Astrocyte (in vitro differentiated cells and primary cell): ENCODE measurements at regions not wholly inside any gene's neighbourhood (a gene's known extent, or its start where the extent isn't known, plus 50 kb on each side); places are given as distances from the start of the nearest gene placed in this dataset.

Experiments used
- EZH2 ChIP-seq: IDR thresholded peaks from 2 replicates; pipeline ENCODE4 v1.6.1; 2012; ENCODE audit warnings: mild to moderate bottlenecking, low read length, inconsistent platforms; ENCODE audit not compliant: insufficient read depth
- TF ChIP-seq, protein P1 (sequence below): IDR thresholded peaks from 2 replicates; pipeline ENCODE4 v1.5.1; 2011; ENCODE audit warnings: low read depth, mild to moderate bottlenecking, inconsistent platforms, low read length, moderate library complexity; ENCODE audit not compliant: insufficient read depth

DNA sequence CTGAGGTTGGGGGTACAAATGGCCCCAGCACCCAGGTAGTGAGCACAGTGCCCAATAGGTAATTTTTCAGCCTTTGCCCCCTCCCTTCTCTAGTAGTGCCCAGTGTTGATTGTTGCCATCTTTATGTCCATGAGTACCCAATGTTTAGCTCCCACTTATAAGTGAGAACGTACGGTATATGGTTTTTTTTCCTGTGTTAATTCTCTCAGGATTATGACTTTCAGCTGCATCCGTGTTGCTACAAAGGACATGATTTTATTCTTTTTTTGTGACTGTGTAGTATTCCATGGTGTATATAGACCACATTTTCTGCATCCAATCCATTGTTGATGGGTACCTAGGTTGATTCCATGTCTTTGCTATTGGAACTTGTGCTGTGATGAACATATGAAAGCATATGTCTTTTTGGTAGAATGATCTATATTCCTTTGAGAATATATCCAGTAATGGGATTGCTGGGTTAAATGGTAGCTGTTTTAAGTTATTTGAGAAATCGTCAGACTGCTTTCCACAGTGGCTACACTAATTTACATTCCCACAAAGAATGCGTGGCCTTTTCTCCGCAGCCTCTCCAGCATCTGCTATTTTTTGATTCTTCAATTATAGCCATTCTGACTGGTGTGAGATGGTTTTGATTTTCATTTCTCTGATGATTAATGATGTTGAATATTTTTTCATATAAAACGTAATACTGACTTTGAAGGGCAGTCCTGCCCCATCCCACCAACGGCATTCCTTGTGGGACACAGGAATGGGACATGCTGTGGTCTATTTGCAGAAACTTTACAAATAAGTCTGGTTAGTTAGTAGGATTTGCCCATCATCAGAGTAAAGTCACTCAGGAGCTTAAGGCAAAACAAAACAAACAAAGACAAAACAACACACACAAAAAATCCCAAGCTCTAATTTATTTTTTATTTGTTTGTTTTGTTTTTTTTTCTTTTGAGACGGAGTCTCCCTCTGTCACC, 135.0 kb downstream of the MYCN start:
- TF ChIP-seq, protein P1, sequence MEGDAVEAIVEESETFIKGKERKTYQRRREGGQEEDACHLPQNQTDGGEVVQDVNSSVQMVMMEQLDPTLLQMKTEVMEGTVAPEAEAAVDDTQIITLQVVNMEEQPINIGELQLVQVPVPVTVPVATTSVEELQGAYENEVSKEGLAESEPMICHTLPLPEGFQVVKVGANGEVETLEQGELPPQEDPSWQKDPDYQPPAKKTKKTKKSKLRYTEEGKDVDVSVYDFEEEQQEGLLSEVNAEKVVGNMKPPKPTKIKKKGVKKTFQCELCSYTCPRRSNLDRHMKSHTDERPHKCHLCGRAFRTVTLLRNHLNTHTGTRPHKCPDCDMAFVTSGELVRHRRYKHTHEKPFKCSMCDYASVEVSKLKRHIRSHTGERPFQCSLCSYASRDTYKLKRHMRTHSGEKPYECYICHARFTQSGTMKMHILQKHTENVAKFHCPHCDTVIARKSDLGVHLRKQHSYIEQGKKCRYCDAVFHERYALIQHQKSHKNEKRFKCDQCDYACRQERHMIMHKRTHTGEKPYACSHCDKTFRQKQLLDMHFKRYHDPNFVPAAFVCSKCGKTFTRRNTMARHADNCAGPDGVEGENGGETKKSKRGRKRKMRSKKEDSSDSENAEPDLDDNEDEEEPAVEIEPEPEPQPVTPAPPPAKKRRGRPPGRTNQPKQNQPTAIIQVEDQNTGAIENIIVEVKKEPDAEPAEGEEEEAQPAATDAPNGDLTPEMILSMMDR = no peak
- TF ChIP-seq EZH2 = no peak
